Upper lobe of left lung (tissue), 4 donors: ENCODE measurements at regions not wholly inside any gene's neighbourhood (a gene's known extent, or its start where the extent isn't known, plus 50 kb on each side); places are given as distances from the start of the nearest gene placed in this dataset.

Experiments
- EP300 ChIP-seq, 4 donors: sonication (generic); formaldehyde crosslinking; IDR thresholded peaks; one replicate each; pipeline ENCODE4 v1.5.1; 2017; ENCODE audit warnings: antibody characterized with exemption in 4 of 4, control low read depth in 2 of 4
- POLR2A ChIP-seq, 4 donors: fragments of 450-650 bp; IDR thresholded peaks; one replicate each; pipeline ENCODE4 v1.5.1; 2016 to 2017; ENCODE audit warnings: antibody characterized with exemption in 4 of 4, mild to moderate bottlenecking in 2 of 4
- POLR2AphosphoS5 ChIP-seq, 2 donors: sonication (generic); formaldehyde crosslinking; IDR thresholded peaks; one replicate each; pipeline ENCODE4 v1.5.1; 2017; ENCODE audit warnings: antibody characterized with exemption in 2 of 2
- TF ChIP-seq, protein P1 (sequence below), 6 experiments: fragments of 450-650 bp in 4 of 6; fragments of 200-600 bp in 2 of 6; sonication (generic) in 2 of 6; IDR thresholded peaks; one replicate each; pipeline ENCODE4 v1.5.1; 2016 to 2019; ENCODE audit warnings: antibody characterized with exemption in 6 of 6

- TF ChIP-seq, protein P1, sequence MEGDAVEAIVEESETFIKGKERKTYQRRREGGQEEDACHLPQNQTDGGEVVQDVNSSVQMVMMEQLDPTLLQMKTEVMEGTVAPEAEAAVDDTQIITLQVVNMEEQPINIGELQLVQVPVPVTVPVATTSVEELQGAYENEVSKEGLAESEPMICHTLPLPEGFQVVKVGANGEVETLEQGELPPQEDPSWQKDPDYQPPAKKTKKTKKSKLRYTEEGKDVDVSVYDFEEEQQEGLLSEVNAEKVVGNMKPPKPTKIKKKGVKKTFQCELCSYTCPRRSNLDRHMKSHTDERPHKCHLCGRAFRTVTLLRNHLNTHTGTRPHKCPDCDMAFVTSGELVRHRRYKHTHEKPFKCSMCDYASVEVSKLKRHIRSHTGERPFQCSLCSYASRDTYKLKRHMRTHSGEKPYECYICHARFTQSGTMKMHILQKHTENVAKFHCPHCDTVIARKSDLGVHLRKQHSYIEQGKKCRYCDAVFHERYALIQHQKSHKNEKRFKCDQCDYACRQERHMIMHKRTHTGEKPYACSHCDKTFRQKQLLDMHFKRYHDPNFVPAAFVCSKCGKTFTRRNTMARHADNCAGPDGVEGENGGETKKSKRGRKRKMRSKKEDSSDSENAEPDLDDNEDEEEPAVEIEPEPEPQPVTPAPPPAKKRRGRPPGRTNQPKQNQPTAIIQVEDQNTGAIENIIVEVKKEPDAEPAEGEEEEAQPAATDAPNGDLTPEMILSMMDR (IDR thresholded peaks at IDR 0.05): no peak
- no peak for TF ChIP-seq POLR2A (IDR thresholded peaks at IDR 0.05)
- no peak for TF ChIP-seq POLR2AphosphoS5 (IDR thresholded peaks at IDR 0.05)
- no peak for TF ChIP-seq EP300 (IDR thresholded peaks at IDR 0.05)
Observed at GRCh38 chr7:23945472-23945871, 235.5 kb downstream of the STK31 start.
